Keratinocyte (primary cell): ENCODE measurements at regions not wholly inside any gene's neighbourhood (a gene's known extent, or its start where the extent isn't known, plus 50 kb on each side); places are given as distances from the start of the nearest gene placed in this dataset.
A peak's percentile ranks its signal among the peaks of the same experiment; 100 is the strongest.

Experiments used
- DNase-seq: peaks from one replicate; pipeline ENCODE4 v3.0.0-alpha.2; 2011; ENCODE audit warnings: low read depth, missing footprints, low spot score
- FAIRE-seq: peaks from 2 replicates; lab custom pipeline; 2011; peaks lifted over from hg19 to GRCh38; lab: Jason Lieb, UNC
- H2AFZ ChIP-seq: 2 replicates; pipeline ENCODE4 v1.6.0; 2012; ENCODE audit warnings: low read length, control low read depth, inconsistent platforms; ENCODE audit not compliant: control insufficient read depth
- H3K27ac ChIP-seq: 2 replicates; pipeline ENCODE4 v1.5.1; 2011; ENCODE audit warnings: low read length; ENCODE audit not compliant: control insufficient read depth, insufficient read depth
- H3K27me3 ChIP-seq: 3 replicates; pipeline ENCODE4 v1.6.0; 2011; ENCODE audit warnings: low read length; ENCODE audit not compliant: control insufficient read depth, insufficient read depth; ENCODE audit errors: extremely low read depth
- H3K36me3 ChIP-seq, 2 experiments: 2 replicates in 1 of 2; 3 replicates in 1 of 2; pipeline ENCODE4 v1.5.1; 2011; ENCODE audit warnings: low read length in 2 of 2, mild to moderate bottlenecking in 1 of 2; ENCODE audit not compliant: control insufficient read depth in 2 of 2, insufficient read depth in 2 of 2; ENCODE audit errors: extremely low read depth in 1 of 2
- H3K4me1 ChIP-seq: 3 replicates; pipeline ENCODE4 v1.5.1; 2011; ENCODE audit warnings: low read length; ENCODE audit not compliant: control insufficient read depth, insufficient read depth; ENCODE audit errors: extremely low read depth
- H3K4me2 ChIP-seq: 3 replicates; pipeline ENCODE4 v1.6.0; 2011; ENCODE audit warnings: low read depth, low read length; ENCODE audit not compliant: control insufficient read depth, insufficient read depth; ENCODE audit errors: extremely low read depth
- H3K4me3 ChIP-seq, 3 experiments: fragments of 200-600 bp in 1 of 3; sonication (generic) in 1 of 3; 2 replicates in 2 of 3; 3 replicates in 1 of 3; pipeline ENCODE4 v1.5.1; 2011 to 2016; ENCODE audit warnings: low read length in 3 of 3, mild to moderate bottlenecking in 3 of 3, control low read depth in 2 of 3, inconsistent platforms in 1 of 3, low read depth in 1 of 3, mixed read lengths in 1 of 3, mixed run types in 1 of 3, moderate library complexity in 1 of 3; ENCODE audit not compliant: control insufficient read depth in 2 of 3, insufficient read depth in 2 of 3; ENCODE audit errors: extremely low read depth in 1 of 3
- H3K79me2 ChIP-seq: 2 replicates; pipeline ENCODE4 v1.6.0; 2012; ENCODE audit warnings: low read length; ENCODE audit not compliant: control insufficient read depth, insufficient read depth
- H3K9ac ChIP-seq: 3 replicates; pipeline ENCODE4 v1.6.0; 2011; ENCODE audit warnings: low read length; ENCODE audit not compliant: control insufficient read depth, insufficient read depth; ENCODE audit errors: extremely low read depth
- H3K9me1 ChIP-seq: 3 replicates; pipeline ENCODE4 v1.6.0; 2011; ENCODE audit warnings: low read length; ENCODE audit not compliant: control insufficient read depth, insufficient read depth; ENCODE audit errors: extremely low read depth
- H3K9me3 ChIP-seq: 2 replicates; pipeline ENCODE4 v1.5.1; 2012; ENCODE audit warnings: low read depth, low read length; ENCODE audit not compliant: control insufficient read depth
- H4K20me1 ChIP-seq: 3 replicates; pipeline ENCODE4 v1.6.0; 2011; ENCODE audit warnings: low read length; ENCODE audit not compliant: control insufficient read depth, insufficient read depth; ENCODE audit errors: extremely low read depth
- EZH2 ChIP-seq: IDR thresholded peaks from one replicate; pipeline ENCODE4 v1.6.1; 2012; ENCODE audit warnings: inconsistent platforms, mild to moderate bottlenecking, low read length, moderate library complexity
- dilution Hi-C: fragments of 300-500 bp; cut with MboI; formaldehyde crosslinking; loops from one replicate; pipeline ENCODE4 v1.7.0; 2020; ENCODE audit warnings: low sequenced_read_pairs; ENCODE audit not compliant: extremely low pct_ligation_motif_present
- TF ChIP-seq, protein P1 (sequence below), 3 experiments: IDR thresholded peaks in 1 of 3; conservative IDR thresholded peaks in 1 of 3; optimal IDR thresholded peaks in 1 of 3; 2 replicates in 2 of 3; 3 replicates in 1 of 3; pipeline versions ENCODE3 to v1.5.1; 2011; ENCODE audit warnings: low read length in 3 of 3, mild to moderate bottlenecking in 3 of 3, moderate library complexity in 2 of 3, control low read depth in 1 of 3, inconsistent platforms in 1 of 3; ENCODE audit not compliant: insufficient read depth in 2 of 3; ENCODE audit errors: extremely low read depth in 1 of 3

DNA sequence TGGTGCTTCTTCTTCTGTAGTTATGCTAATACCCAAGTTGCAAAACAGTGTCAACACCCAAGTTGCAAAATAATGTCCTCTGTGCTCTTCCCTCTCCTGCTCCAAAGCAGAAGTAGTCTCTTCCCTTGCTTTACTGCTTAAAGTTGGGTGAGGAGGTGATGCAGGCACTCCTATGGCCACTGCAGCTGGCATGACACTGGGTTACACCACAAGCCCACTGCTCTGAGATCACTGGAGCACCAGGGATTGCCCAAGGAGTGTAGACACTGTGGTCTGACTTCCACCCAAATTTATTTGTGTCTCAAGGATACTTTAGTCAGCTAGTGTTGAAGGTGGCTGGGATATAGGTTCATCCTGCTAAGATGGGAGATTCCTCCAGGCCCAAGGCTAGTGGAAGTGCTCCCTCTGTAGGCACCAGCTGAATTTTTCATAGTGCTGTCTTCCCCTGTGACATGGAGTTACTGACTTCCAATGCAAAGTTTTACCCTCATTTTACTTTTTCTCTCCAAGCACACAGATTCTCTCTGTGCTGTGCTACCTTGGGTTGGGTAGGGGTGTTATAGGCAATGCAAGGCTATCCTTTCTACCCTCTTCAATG lies 196.2 kb upstream of the TENT5D start:
- Histone ChIP-seq H3K27ac (no peak overlapping the region), H3K9ac (no peak overlapping the region), H3K27me3 (no peaks in the 10 kb centered on the region), H3K4me3 (no peak overlapping the region), H3K36me3 (no peaks in the 10 kb centered on the region), H2AFZ (no peak overlapping the region), H3K9me3 (no peaks in the 10 kb centered on the region), H3K9me1 (no peaks in the 10 kb centered on the region), H3K79me2 (no peaks in the 10 kb centered on the region), H4K20me1 (no peaks in the 10 kb centered on the region), H3K4me1 (no peaks in the 10 kb centered on the region), H3K4me2 (no peak overlapping the region)
- TF ChIP-seq, protein P1, sequence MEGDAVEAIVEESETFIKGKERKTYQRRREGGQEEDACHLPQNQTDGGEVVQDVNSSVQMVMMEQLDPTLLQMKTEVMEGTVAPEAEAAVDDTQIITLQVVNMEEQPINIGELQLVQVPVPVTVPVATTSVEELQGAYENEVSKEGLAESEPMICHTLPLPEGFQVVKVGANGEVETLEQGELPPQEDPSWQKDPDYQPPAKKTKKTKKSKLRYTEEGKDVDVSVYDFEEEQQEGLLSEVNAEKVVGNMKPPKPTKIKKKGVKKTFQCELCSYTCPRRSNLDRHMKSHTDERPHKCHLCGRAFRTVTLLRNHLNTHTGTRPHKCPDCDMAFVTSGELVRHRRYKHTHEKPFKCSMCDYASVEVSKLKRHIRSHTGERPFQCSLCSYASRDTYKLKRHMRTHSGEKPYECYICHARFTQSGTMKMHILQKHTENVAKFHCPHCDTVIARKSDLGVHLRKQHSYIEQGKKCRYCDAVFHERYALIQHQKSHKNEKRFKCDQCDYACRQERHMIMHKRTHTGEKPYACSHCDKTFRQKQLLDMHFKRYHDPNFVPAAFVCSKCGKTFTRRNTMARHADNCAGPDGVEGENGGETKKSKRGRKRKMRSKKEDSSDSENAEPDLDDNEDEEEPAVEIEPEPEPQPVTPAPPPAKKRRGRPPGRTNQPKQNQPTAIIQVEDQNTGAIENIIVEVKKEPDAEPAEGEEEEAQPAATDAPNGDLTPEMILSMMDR (optimal IDR thresholded peaks at IDR 0.05 in 1 of 3, IDR thresholded peaks at IDR 0.05 in 1 of 3, conservative IDR thresholded peaks at IDR 0.05 in 1 of 3; ENCODE audit: extremely low read depth in 1 of 3, insufficient read depth in 2 of 3, low read length in 3 of 3): peak; percentile 22 to 41 (median 35)
- TF ChIP-seq EZH2: no peak
- no peak for FAIRE-seq
- no peak for DNase-seq
- dilution Hi-C loops: no loop called here

DNA sequence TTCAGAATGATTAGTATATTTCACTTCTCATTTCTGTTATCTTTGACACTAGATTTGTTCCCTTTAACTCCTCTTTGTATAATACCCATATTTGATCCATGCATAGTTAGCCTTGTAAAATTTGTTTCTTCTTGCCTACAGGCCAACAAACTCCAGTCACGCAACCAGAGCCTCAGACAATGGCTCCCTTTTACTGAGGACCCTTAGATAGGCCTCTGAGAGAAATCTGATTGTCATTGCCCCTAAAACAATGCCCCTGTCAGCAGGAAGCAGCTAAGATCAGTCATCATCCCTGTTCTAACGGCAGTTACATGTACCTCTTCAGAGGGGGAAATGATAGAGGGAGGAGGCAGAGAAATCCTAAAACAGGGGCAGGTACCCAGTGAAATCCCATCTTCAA lies 190.6 kb upstream of the TENT5D start:
- Histone ChIP-seq H3K27me3 (no peaks in the 10 kb centered on the region), H2AFZ (no peak overlapping the region), H3K79me2 (no peaks in the 10 kb centered on the region), H3K9me1 (no peaks in the 10 kb centered on the region), H3K9ac (no peak overlapping the region), H4K20me1 (no peaks in the 10 kb centered on the region), H3K4me3 (no peak overlapping the region), H3K9me3 (peaks cover 3% of the 10 kb centered on the region), H3K4me1 (no peaks in the 10 kb centered on the region), H3K27ac (no peak overlapping the region), H3K4me2 (no peak overlapping the region), H3K36me3 (no peaks in the 10 kb centered on the region)
- TF ChIP-seq, protein P1 (optimal IDR thresholded peaks at IDR 0.05 in 1 of 3, IDR thresholded peaks at IDR 0.05 in 1 of 3, conservative IDR thresholded peaks at IDR 0.05 in 1 of 3; ENCODE audit: extremely low read depth in 1 of 3, insufficient read depth in 2 of 3, low read length in 3 of 3): no peak
- TF ChIP-seq EZH2: no peak
- FAIRE-seq: no peak
- dilution Hi-C loops: no loop called here
- DNase-seq: no peak
